ENCODE measurements at regions not wholly inside any gene's neighbourhood (a gene's known extent, or its start where the extent isn't known, plus 50 kb on each side); places are given as distances from the start of the nearest gene placed in this dataset.
"Not testable (repeated sequence)": the region's sequence is repeated elsewhere in the genome, so short reads cannot be mapped to it uniquely, and the experiment has no call there.

GRCh38 chr5:147084702-147085101 is 150.1 kb upstream of the STK32A start:
- DNase-seq, result no peak

- DNase-seq, result no peak
These were observed 149.4 kb upstream of the STK32A start for GRCh38 chr5:147085409-147085808.

DNA sequence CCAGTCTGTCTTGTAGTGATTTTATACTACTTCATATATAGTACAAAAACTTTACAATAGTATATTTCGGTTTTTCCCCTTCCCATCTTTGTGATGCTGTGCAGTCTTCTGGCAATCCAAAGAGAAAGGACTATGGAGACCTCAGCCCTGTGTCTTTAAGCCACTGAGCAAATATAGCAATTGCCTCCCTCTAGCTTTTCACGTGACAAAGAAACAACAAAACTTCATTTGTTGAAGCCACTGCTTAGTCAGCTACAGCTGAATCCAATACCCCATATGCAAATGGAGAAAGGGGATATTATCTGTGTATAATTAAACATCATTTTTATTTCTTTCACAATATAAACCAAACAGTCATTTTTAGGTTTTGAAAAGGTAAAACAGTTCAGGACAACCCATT is 142.8 kb upstream of the STK32A start:
- no peak for DNase-seq

DNA sequence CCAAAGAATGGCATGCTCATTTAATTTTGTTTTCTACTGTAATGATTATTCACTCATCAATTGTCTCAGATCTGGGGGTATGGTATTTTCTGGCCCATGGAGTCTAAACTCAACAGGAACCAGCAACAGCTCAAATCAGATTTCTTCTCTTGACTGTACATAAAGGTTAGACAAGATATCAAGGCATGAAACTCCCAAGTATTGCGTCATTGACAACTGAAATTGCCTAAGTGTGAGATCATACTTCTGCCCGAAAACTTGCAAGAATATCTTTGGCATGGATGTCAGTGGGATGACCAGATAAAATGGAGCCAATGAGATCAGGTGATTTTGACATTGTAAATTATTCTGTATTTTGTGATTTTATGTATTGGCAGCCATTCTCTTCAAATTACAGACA is 141.7 kb upstream of the STK32A start:
- DNase-seq, result no peak

DNA sequence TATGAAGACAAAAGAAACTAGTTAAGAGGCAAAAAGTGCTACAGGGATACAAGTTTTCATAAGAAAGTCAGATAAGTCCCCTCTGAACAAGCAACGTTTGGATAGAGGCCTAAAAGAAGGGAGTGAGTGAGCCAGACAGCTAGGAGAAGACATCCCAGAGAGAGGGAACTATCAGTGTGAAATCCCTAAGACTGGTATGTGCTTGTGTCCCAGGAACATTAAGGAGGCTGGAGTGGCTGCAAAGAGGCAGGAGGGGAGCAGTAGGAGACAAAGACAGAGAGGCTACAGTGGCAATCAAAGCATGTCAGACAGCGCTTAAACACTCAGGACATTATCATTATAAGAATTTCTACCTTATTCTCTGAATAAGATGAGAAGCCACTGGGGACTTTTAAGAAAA is 139.1 kb upstream of the STK32A start:
- no peak for DNase-seq

GRCh38 chr5:147098233-147098790 is 136.5 kb upstream of the STK32A start:
- DNase-seq, result peak; percentile 0

- no peak for DNase-seq
These were observed 133.0 kb upstream of the STK32A start for GRCh38 chr5:147101659-147102369.

GRCh38 chr5:147112899-147113298 is 121.9 kb upstream of the STK32A start:
- no peak for DNase-seq

GRCh38 chr5:147113967-147114366 is 120.9 kb upstream of the STK32A start:
- no peak for DNase-seq

DNA sequence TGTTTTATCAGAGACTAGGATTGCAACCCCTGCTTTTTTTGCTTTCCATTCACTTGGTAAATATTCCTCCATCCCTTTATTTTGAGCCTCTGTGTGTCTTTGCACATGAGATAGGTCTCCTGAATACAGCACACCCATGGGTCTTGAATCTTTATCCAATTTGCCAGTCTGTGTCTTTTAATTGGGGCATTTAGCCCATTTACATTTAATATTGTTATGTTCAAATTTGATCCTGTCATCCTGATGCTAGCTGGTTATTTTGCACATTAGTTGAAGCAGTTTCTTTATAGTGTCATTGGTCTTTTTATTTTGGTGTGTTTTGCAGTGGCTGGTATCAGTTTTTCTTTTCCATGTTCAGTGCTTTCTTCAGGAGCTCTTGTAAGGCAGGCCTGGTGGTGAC is 95.1 kb upstream of the STK32A start:
- DNase-seq, result not testable (repeated sequence)

DNA sequence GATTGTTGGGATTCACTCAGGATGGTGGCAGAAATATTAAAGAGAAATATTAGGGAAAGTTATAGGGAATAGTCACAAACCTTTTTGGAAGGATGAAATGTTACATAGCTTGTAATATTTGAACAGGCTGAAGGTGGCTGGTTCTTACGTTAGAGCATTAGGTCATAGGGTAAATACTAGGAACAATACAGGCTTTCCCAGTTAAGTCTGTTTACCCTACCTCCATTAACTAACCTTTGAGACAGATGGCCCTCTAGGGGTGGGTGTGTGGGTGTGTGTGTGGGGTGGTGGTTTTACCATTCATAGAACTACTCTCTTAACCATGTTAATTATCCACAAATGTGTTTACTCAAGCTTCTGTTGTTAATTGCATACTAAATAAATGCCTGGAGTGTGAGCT is 94.3 kb upstream of the STK32A start:
- DNase-seq, result no peak

DNA sequence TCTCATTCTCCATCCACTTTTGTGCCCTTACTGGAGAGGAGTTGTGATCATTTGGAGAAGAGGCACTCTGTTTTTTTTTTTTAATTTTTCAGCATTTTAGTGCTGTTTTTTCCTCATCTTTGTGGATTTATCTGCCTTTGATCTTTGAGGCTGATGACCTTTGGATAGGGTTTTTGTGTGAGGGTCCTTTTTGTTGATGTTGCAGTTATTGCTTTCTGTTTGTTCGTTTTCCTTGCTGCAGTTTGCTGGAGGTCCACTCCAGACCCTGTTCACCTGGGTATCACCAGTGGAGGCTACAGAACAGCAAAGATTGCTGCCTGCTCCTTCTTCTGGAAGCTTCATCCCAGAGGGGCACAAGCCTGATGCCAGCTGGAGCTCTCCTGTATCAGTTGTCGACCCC is 93.2 kb upstream of the STK32A start:
- DNase-seq, result not testable (repeated sequence)

- DNase-seq, result no peak
These were observed 91.6 kb upstream of the STK32A start for GRCh38 chr5:147143215-147143614.

DNA sequence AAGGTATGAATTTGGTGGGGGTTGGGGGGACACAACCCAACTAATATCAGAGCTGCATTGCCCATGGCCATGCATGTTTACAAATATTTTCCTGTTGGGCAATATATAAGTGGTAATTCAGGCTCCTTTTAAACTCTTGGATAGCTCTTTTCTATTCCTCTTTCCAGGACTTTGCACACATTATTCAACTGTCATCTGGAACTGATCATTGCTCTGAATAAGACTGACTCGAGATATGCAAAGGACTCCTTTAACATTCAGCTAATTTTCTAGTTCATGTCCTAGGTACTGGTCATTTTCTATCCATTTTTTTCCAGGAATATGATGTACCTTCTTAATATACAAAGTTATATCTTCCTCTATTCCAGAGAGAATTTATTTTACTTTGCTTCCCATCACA is 89.5 kb upstream of the STK32A start:
- DNase-seq, result no peak

GRCh38 chr5:147148715-147149114 is 86.1 kb upstream of the STK32A start:
- DNase-seq, result no peak

- DNase-seq, result no peak
These were observed 82.7 kb upstream of the STK32A start for GRCh38 chr5:147152086-147152485.

GRCh38 chr5:147154809-147155208 is 80.0 kb upstream of the STK32A start:
- DNase-seq, result no peak

GRCh38 chr5:147156012-147156411 is 78.8 kb upstream of the STK32A start:
- DNase-seq, result no peak

- DNase-seq, result no peak
These were observed 73.7 kb upstream of the STK32A start for GRCh38 chr5:147160902-147161700.

DNA sequence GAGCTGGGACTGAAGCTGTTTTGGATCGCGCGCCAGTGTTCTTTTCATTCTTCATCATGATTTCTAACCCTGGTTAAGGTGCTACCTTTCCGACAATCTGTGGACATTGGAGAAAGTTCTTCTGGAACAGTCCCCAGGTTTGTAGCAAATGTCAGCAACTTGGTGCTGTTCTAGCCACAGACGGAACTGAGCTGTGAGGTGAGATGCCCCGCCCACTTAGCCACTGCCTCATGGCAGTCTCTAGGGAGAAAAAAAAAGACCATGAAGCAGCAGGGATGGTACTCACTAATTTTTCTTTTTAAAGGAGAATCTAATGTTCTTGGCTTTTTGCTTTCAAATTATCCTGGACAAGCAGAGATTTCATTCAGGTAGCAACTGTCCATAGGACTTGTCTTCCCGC is 72.1 kb upstream of the STK32A start:
- DNase-seq, result no peak

GRCh38 chr5:147167529-147167928 is 67.3 kb upstream of the STK32A start:
- no peak for DNase-seq

GRCh38 chr5:147168578-147169327 is 66.1 kb upstream of the STK32A start:
- no peak for DNase-seq

DNA sequence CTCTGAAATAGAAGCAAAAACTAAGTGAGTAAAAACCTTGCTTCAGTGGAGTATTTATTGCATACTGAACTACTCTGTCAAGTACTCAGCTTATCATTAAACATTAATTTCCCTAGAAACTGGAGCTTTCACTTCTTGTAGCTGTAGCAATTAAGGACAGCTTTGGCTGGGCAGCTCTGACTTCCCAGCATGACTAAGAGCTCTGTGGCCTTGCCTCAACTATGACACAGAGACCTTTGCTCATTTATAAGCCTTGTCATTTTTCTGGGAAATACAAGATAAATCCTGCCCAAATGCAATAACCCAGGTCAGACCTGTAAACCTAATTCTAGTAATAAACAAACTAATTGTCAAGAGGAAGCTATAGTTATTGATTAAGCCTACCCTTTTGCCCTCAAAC is 65.4 kb upstream of the STK32A start:
- DNase-seq, result no peak

GRCh38 chr5:147169901-147170300 is 64.9 kb upstream of the STK32A start:
- no peak for DNase-seq
